GM23338 (cell line): ENCODE measurements at regions not wholly inside any gene's neighbourhood (a gene's known extent, or its start where the extent isn't known, plus 50 kb on each side); places are given as distances from the start of the nearest gene placed in this dataset.
A peak's percentile ranks its signal among the peaks of the same experiment; 100 is the strongest.

Source experiments
- ATAC-seq: fragments of 200-7000 bp; cut with Tn5 transposase; 3 replicates; pipeline ENCODE4 v1.9.1; 2020
- DNase-seq: peaks from one replicate; pipeline ENCODE4 v3.0.0-alpha.2; 2015; ENCODE audit warnings: low spot score
- H2AFZ ChIP-seq: fragments of 200-600 bp; sonication (generic); 2 replicates; pipeline ENCODE4 v1.8.0; 2016; ENCODE audit warnings: antibody characterized with exemption, mild to moderate bottlenecking, moderate library complexity
- H3F3A ChIP-seq: fragments of 200-600 bp; sonication (generic); replicated peaks from 2 replicates; pipeline ENCODE4 v1.8.0; 2017; ENCODE audit warnings: antibody characterized with exemption, mixed run types, low read depth
- H3K27ac ChIP-seq: fragments of 200-600 bp; sonication (generic); 2 replicates; pipeline ENCODE4 v1.6.1; 2016; ENCODE audit warnings: low read depth
- H3K27me3 ChIP-seq: fragments of 200-600 bp; sonication (generic); 2 replicates; pipeline ENCODE4 v1.8.0; 2016; ENCODE audit warnings: mild to moderate bottlenecking, mixed run types, moderate library complexity; ENCODE audit not compliant: insufficient read depth
- H3K36me3 ChIP-seq: fragments of 200-600 bp; sonication (generic); 2 replicates; pipeline ENCODE4 v1.8.0; 2016; ENCODE audit warnings: mild to moderate bottlenecking; ENCODE audit not compliant: insufficient read depth
- H3K4me1 ChIP-seq: fragments of 200-600 bp; sonication (generic); 2 replicates; pipeline ENCODE4 v1.8.0; 2016; ENCODE audit warnings: mild to moderate bottlenecking, moderate library complexity; ENCODE audit not compliant: insufficient read depth
- H3K4me2 ChIP-seq: fragments of 200-600 bp; sonication (generic); 2 replicates; pipeline ENCODE4 v1.7.1; 2017; ENCODE audit warnings: mixed run types
- H3K4me3 ChIP-seq: fragments of 200-600 bp; sonication (generic); 2 replicates; pipeline ENCODE4 v1.6.1; 2016; ENCODE audit warnings: mixed run types
- H3K79me2 ChIP-seq: fragments of 200-600 bp; sonication (generic); replicated peaks from 2 replicates; pipeline ENCODE4 v1.8.0; 2017; ENCODE audit warnings: mild to moderate bottlenecking; ENCODE audit not compliant: insufficient read depth
- H3K9me2 ChIP-seq: fragments of 200-600 bp; sonication (generic); 2 replicates; pipeline ENCODE4 v1.8.0; 2017; ENCODE audit not compliant: insufficient read depth
- H4K20me1 ChIP-seq: fragments of 200-600 bp; sonication (generic); replicated peaks from 2 replicates; pipeline ENCODE4 v1.8.0; 2017; ENCODE audit warnings: mild to moderate bottlenecking; ENCODE audit not compliant: insufficient read depth
- H3K27ac Mint-ChIP-seq: 2 replicates; pipeline ENCODE4 v1.8.0; 2020; ENCODE audit warnings: inconsistent platforms, mild to moderate bottlenecking, moderate library complexity, mixed read lengths
- H3K27me3 Mint-ChIP-seq: 3 replicates; pipeline ENCODE4 v1.8.0; 2022; ENCODE audit warnings: low read depth, mild to moderate bottlenecking, moderate library complexity, mixed read lengths, inconsistent platforms; ENCODE audit not compliant: insufficient read depth, poor library complexity
- H3K36me3 Mint-ChIP-seq: 3 replicates; pipeline ENCODE4 v1.8.0; 2021; ENCODE audit warnings: low read depth, mild to moderate bottlenecking, inconsistent platforms, moderate library complexity, mixed read lengths
- H3K4me1 Mint-ChIP-seq: 3 replicates; pipeline ENCODE4 v1.8.0; 2020; ENCODE audit warnings: mild to moderate bottlenecking, inconsistent platforms, mixed read lengths
- H3K4me3 Mint-ChIP-seq: 3 replicates; pipeline ENCODE4 v1.8.0; 2021; ENCODE audit warnings: moderate library complexity, mild to moderate bottlenecking, inconsistent platforms, mixed read lengths
- H3K9me3 Mint-ChIP-seq: 3 replicates; pipeline ENCODE4 v1.8.0; 2020; ENCODE audit warnings: moderate library complexity, mild to moderate bottlenecking, inconsistent platforms, mixed read lengths
- CREB1 ChIP-seq: fragments of 250-450 bp; sonication (Bioruptor Pico); IDR thresholded peaks from 2 replicates; pipeline ENCODE4 v1.5.0; 2020; ENCODE audit warnings: low read depth, mild to moderate bottlenecking, moderate library complexity
- CTCF ChIP-seq, 2 experiments: fragments of 200-600 bp in 1 of 2; sonication (generic) in 1 of 2; conservative IDR thresholded peaks; 2 replicates each; pipeline versions ENCODE4 v1.5.1 to v1.6.1; 2016 to 2017; ENCODE audit warnings: antibody characterized with exemption in 2 of 2, low read depth in 2 of 2, mild to moderate bottlenecking in 2 of 2, moderate library complexity in 1 of 2
- EZH2 ChIP-seq: fragments of 200-600 bp; sonication (generic); IDR thresholded peaks from one replicate; pipeline ENCODE4 v1.8.0; 2017; ENCODE audit warnings: antibody characterized with exemption, mild to moderate bottlenecking, low read depth; ENCODE audit not compliant: unreplicated experiment
- EZH2phosphoT487 ChIP-seq: fragments of 200-600 bp; sonication (generic); IDR thresholded peaks from one replicate; pipeline ENCODE4 v1.8.1; 2018; ENCODE audit warnings: antibody characterized with exemption; ENCODE audit not compliant: unreplicated experiment
- JUNB ChIP-seq: IDR thresholded peaks from one replicate; pipeline ENCODE4 v1.6.1; 2016; ENCODE audit warnings: antibody characterized with exemption; ENCODE audit not compliant: unreplicated experiment
- POLR2AphosphoS5 ChIP-seq: IDR thresholded peaks from 2 replicates; pipeline ENCODE4 v1.6.1; 2016; ENCODE audit warnings: antibody characterized with exemption, low read depth
- REST ChIP-seq: IDR thresholded peaks from one replicate; pipeline ENCODE4 v1.6.1; 2018; ENCODE audit warnings: antibody characterized with exemption; ENCODE audit not compliant: unreplicated experiment
- STAT1 ChIP-seq: IDR thresholded peaks from one replicate; pipeline ENCODE4 v1.6.1; 2016; ENCODE audit warnings: antibody characterized with exemption; ENCODE audit not compliant: unreplicated experiment
- ZNF114 ChIP-seq: fragments of 250-450 bp; sonication (Bioruptor Pico); IDR thresholded peaks from 2 replicates; pipeline ENCODE4 v1.5.0; 2020; ENCODE audit warnings: mild to moderate bottlenecking, moderate library complexity
- ZNF331 ChIP-seq: fragments of 250-450 bp; sonication (Bioruptor Pico); IDR thresholded peaks from 2 replicates; pipeline ENCODE4 v1.5.0; 2020; ENCODE audit warnings: low read depth, mild to moderate bottlenecking, moderate library complexity

- TF ChIP-seq EZH2 (no peak), CREB1 (CRISPR knock-in tag) (no peak), JUNB (no peak), CTCF (conservative IDR thresholded peaks at IDR 0.05; ENCODE audit: low read depth in 2 of 2) (no peak), ZNF114 (CRISPR knock-in tag) (no peak)
These were observed 80.5 kb upstream of the ALKAL2 start (continued) for GRCh38 chr2:368386-368785.

GRCh38 chr2:367246-367645 lies 79.4 kb upstream of the ALKAL2 start:
- ATAC-seq (peak; percentile 29; the same call in 1 of the 3 replicates), DNase-seq (no peak)
- H3K79me2 ChIP-seq = no peaks in the 10 kb centered on the region
- H3K27me3 ChIP-seq = no peaks in the 10 kb centered on the region
- no peaks in the 10 kb centered on the region for H3K4me1 ChIP-seq
- peaks cover 5% of the 10 kb centered on the region for H3K27me3 Mint-ChIP-seq
- H3F3A ChIP-seq = no peaks in the 10 kb centered on the region
- H3K36me3 ChIP-seq = no peaks in the 10 kb centered on the region
- H3K27ac Mint-ChIP-seq = no peak overlapping the region
- H3K4me2 ChIP-seq = no peak overlapping the region
- H2AFZ ChIP-seq = no peak overlapping the region
- H3K36me3 Mint-ChIP-seq = peaks cover 3% of the 10 kb centered on the region; the same call in 1 of the 3 replicates
- TF ChIP-seq EZH2phosphoT487 (no peak), ZNF114 (CRISPR knock-in tag) (no peak), CTCF (conservative IDR thresholded peaks at IDR 0.05; ENCODE audit: low read depth in 2 of 2) (no peak), POLR2AphosphoS5 (no peak), ZNF331 (CRISPR knock-in tag) (no peak), REST (no peak), CREB1 (CRISPR knock-in tag) (no peak), STAT1 (no peak)
- H3K27ac ChIP-seq = no peak overlapping the region
- no peak overlapping the region for H3K4me3 ChIP-seq
- no peaks in the 10 kb centered on the region for H3K9me2 ChIP-seq
- H3K4me3 Mint-ChIP-seq = no peak overlapping the region
- no peaks in the 10 kb centered on the region for H3K4me1 Mint-ChIP-seq
- peaks cover 9% of the 10 kb centered on the region; the same call in 2 of the 3 replicates for H3K9me3 Mint-ChIP-seq
- no peaks in the 10 kb centered on the region for H4K20me1 ChIP-seq
